NCI-H524 (cell line): ENCODE measurements at regions not wholly inside any gene's neighbourhood (a gene's known extent, or its start where the extent isn't known, plus 50 kb on each side); places are given as distances from the start of the nearest gene placed in this dataset.

Experiments
- DNase-seq, 2 experiments: peaks; one replicate each; lab custom pipeline; 2025; lab: John Stamatoyannopoulos, UW

- DNase-seq: no peak
These were observed 55.1 kb upstream of the LAMA2 start for GRCh38 chr6:128827675-128828464.

GRCh38 chr6:128826606-128827005, 56.3 kb upstream of the LAMA2 start:
- DNase-seq: no peak

GRCh38 chr6:128822271-128822670, 60.7 kb upstream of the LAMA2 start:
- DNase-seq: no peak

GRCh38 chr6:128821116-128821515, 61.8 kb upstream of the LAMA2 start:
- no peak for DNase-seq

- DNase-seq: no peak
These were observed 74.1 kb upstream of the LAMA2 start for GRCh38 chr6:128808856-128809255.

- peak; percentile 16 to 63 for DNase-seq
These were observed 75.4 kb upstream of the LAMA2 start for GRCh38 chr6:128807577-128807976.

GRCh38 chr6:128806261-128806660, 76.7 kb upstream of the LAMA2 start:
- DNase-seq: peak in 1 of 2 experiments; percentile 15

GRCh38 chr6:128803911-128804310, 79.0 kb upstream of the LAMA2 start:
- no peak for DNase-seq

- no peak for DNase-seq
These were observed 81.3 kb upstream of the LAMA2 start for GRCh38 chr6:128801621-128802020.

- DNase-seq: peak; percentile 39 to 85
These were observed 98.7 kb upstream of the LAMA2 start for GRCh38 chr6:128784266-128784665.

GRCh38 chr6:128768187-128768586, 114.8 kb upstream of the LAMA2 start:
- no peak for DNase-seq

GRCh38 chr6:128767705-128768104, 115.2 kb upstream of the LAMA2 start:
- no peak for DNase-seq

GRCh38 chr6:128767150-128767549, 115.8 kb upstream of the LAMA2 start:
- no peak for DNase-seq

- no peak for DNase-seq
These were observed 119.2 kb upstream of the LAMA2 start for GRCh38 chr6:128763599-128764300.

GRCh38 chr6:128759901-128760300, 123.0 kb upstream of the LAMA2 start:
- DNase-seq: no peak

GRCh38 chr6:128759447-128759846, 123.5 kb upstream of the LAMA2 start:
- DNase-seq: no peak

- no peak for DNase-seq
These were observed 125.0 kb upstream of the LAMA2 start for GRCh38 chr6:128757961-128758360.

- DNase-seq: no peak
These were observed 128.2 kb upstream of the LAMA2 start for GRCh38 chr6:128754658-128755256.

GRCh38 chr6:128743974-128744765, 138.8 kb upstream of the LAMA2 start:
- DNase-seq: no peak

GRCh38 chr6:128742900-128743299, 140.0 kb upstream of the LAMA2 start:
- no peak for DNase-seq

GRCh38 chr6:128740951-128741350, 142.0 kb upstream of the LAMA2 start:
- DNase-seq: no peak

- no peak for DNase-seq
These were observed 143.8 kb upstream of the LAMA2 start for GRCh38 chr6:128739112-128739511.
